Loucy (cell line): ENCODE measurements at regions not wholly inside any gene's neighbourhood (a gene's known extent, or its start where the extent isn't known, plus 50 kb on each side); places are given as distances from the start of the nearest gene placed in this dataset.

Experiments used
- H2AFZ ChIP-seq: fragments of 200-600 bp; sonication (generic); 2 replicates; pipeline ENCODE4 v1.6.0; 2016; ENCODE audit warnings: antibody characterized with exemption, mild to moderate bottlenecking, low read length, moderate library complexity
- H3F3A ChIP-seq: fragments of 200-600 bp; 2 replicates; pipeline ENCODE4 v1.6.0; 2016; ENCODE audit warnings: antibody characterized with exemption, low read depth, mild to moderate bottlenecking
- H3K27me3 ChIP-seq: fragments of 200-600 bp; sonication (generic); 2 replicates; pipeline ENCODE4 v1.6.1; 2014; ENCODE audit warnings: low read length, mild to moderate bottlenecking; ENCODE audit not compliant: insufficient read depth, poor library complexity, severe bottlenecking
- H3K36me3 ChIP-seq: fragments of 200-600 bp; sonication (generic); 2 replicates; pipeline ENCODE4 v1.6.1; 2016; ENCODE audit warnings: low read length; ENCODE audit not compliant: insufficient read depth
- H3K4me1 ChIP-seq: fragments of 200-600 bp; sonication (generic); 2 replicates; pipeline ENCODE4 v1.5.1; 2014; ENCODE audit warnings: low read length, mild to moderate bottlenecking; ENCODE audit not compliant: insufficient read depth, poor library complexity, severe bottlenecking
- H3K4me2 ChIP-seq: fragments of 200-600 bp; sonication (generic); 2 replicates; pipeline ENCODE4 v1.6.0; 2014; ENCODE audit warnings: antibody characterized with exemption, low read length, low read depth, mild to moderate bottlenecking; ENCODE audit not compliant: poor library complexity, severe bottlenecking
- H3K4me3 ChIP-seq: fragments of 200-600 bp; sonication (generic); 2 replicates; pipeline ENCODE4 v1.5.1; 2014; ENCODE audit warnings: low read length, mild to moderate bottlenecking, mixed read lengths; ENCODE audit not compliant: poor library complexity, severe bottlenecking
- H3K79me2 ChIP-seq: fragments of 200-600 bp; sonication (generic); 2 replicates; pipeline ENCODE4 v1.6.1; 2014; ENCODE audit warnings: low read length; ENCODE audit not compliant: insufficient read depth
- H3K9ac ChIP-seq: fragments of 200-600 bp; sonication (generic); 2 replicates; pipeline ENCODE4 v1.6.0; 2014; ENCODE audit warnings: mild to moderate bottlenecking, low read depth, low read length, moderate library complexity; ENCODE audit not compliant: poor library complexity, severe bottlenecking
- H3K9me2 ChIP-seq: fragments of 200-600 bp; sonication (generic); replicated peaks from 2 replicates; pipeline ENCODE4 v1.6.1; 2016; ENCODE audit warnings: low read depth, low read length, mixed read lengths
- H3K9me3 ChIP-seq: fragments of 200-600 bp; sonication (generic); 2 replicates; pipeline ENCODE4 v1.6.1; 2014; ENCODE audit warnings: mild to moderate bottlenecking, antibody characterized with exemption, low read length, low read depth; ENCODE audit not compliant: insufficient read depth
- H4K20me1 ChIP-seq: fragments of 200-600 bp; sonication (generic); 2 replicates; pipeline ENCODE4 v1.6.0; 2014; ENCODE audit warnings: antibody characterized with exemption, low read length, mild to moderate bottlenecking; ENCODE audit not compliant: insufficient read depth, poor library complexity, severe bottlenecking
- EZH2phosphoT487 ChIP-seq: fragments of 200-600 bp; IDR thresholded peaks from 2 replicates; pipeline ENCODE4 v1.6.1; 2018; ENCODE audit warnings: antibody characterized with exemption, mild to moderate bottlenecking, moderate library complexity, borderline replicate concordance
- TF ChIP-seq, protein P1 (sequence below): fragments of 200-600 bp; sonication (generic); conservative IDR thresholded peaks from 2 replicates; pipeline ENCODE4 v1.5.1; 2014; ENCODE audit warnings: mild to moderate bottlenecking, antibody characterized with exemption, low read length

DNA sequence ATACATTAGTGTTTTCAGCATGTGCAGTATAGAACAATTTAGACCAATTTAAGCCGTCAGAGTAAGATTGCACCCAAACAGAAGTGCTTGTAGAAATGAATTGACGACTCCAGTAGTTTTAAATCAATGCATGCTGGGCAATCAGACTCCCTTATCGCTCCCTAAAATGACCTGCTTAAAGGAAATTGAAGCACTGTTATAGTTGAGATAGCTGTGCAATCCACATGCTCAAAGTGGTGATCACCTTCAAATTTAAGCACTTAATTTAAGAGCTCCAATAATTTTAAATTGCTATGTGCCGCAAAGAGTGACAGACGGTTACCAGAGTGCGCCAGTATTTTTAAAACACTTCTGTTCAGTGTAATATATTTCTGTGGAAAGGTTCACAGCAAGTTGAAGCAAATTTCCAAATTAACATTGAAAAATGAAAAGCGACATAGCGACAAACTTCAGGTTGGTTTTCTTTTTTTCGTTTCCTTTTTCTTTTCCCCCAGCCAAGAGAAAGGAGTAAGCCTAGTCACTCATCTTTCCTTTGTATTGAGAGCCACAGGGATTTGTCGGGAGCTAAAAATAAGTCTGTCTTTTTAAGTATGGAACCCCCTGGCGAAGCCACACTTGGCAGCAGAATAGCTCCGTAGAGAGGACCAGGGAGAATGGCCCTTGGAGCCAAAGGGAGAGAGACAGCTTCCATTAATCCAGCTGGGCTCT is 436.4 kb upstream of the RBMS3 start:
- Histone ChIP-seq H2AFZ (no peak overlapping the region; the same call in 1 of the 2 replicates), H3K4me3 (no peak overlapping the region), H3K4me1 (peaks cover 7% of the 10 kb centered on the region), H3K36me3 (no peaks in the 10 kb centered on the region), H3K9ac (no peak overlapping the region), H3F3A (no peaks in the 10 kb centered on the region), H3K27me3 (no peaks in the 10 kb centered on the region), H4K20me1 (no peaks in the 10 kb centered on the region), H3K79me2 (no peaks in the 10 kb centered on the region), H3K9me2 (no peaks in the 10 kb centered on the region), H3K9me3 (no peaks in the 10 kb centered on the region), H3K4me2 (no peak overlapping the region)
- no peak for TF ChIP-seq EZH2phosphoT487
- TF ChIP-seq, protein P1, sequence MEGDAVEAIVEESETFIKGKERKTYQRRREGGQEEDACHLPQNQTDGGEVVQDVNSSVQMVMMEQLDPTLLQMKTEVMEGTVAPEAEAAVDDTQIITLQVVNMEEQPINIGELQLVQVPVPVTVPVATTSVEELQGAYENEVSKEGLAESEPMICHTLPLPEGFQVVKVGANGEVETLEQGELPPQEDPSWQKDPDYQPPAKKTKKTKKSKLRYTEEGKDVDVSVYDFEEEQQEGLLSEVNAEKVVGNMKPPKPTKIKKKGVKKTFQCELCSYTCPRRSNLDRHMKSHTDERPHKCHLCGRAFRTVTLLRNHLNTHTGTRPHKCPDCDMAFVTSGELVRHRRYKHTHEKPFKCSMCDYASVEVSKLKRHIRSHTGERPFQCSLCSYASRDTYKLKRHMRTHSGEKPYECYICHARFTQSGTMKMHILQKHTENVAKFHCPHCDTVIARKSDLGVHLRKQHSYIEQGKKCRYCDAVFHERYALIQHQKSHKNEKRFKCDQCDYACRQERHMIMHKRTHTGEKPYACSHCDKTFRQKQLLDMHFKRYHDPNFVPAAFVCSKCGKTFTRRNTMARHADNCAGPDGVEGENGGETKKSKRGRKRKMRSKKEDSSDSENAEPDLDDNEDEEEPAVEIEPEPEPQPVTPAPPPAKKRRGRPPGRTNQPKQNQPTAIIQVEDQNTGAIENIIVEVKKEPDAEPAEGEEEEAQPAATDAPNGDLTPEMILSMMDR, result no peak

DNA sequence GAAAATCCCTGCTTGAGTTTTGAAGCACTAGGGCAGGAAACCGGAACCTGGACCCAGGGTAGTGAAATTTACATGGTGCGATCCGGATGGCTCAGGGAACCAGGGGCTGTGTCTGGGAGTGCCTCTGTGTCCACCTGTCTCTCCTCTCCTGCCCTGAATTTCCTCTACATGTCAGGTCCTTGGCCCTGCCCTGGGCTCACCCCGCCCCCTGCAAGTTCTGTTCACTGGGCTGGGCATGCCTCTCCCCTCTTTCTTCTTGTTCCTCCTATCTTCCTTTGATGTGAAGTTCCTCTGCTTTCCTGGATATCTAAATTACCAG is 435.9 kb upstream of the RBMS3 start:
- Histone ChIP-seq H3K27me3 (no peaks in the 10 kb centered on the region), H3K9me2 (no peaks in the 10 kb centered on the region), H2AFZ (no peak overlapping the region; the same call in 1 of the 2 replicates), H3K9me3 (no peaks in the 10 kb centered on the region), H3K4me3 (no peak overlapping the region), H3K4me2 (no peak overlapping the region), H3K36me3 (no peaks in the 10 kb centered on the region), H3K4me1 (peaks cover 7% of the 10 kb centered on the region), H4K20me1 (no peaks in the 10 kb centered on the region), H3F3A (no peaks in the 10 kb centered on the region), H3K79me2 (no peaks in the 10 kb centered on the region), H3K9ac (no peak overlapping the region)
- no peak for TF ChIP-seq EZH2phosphoT487
- TF ChIP-seq, protein P1, result no peak

DNA sequence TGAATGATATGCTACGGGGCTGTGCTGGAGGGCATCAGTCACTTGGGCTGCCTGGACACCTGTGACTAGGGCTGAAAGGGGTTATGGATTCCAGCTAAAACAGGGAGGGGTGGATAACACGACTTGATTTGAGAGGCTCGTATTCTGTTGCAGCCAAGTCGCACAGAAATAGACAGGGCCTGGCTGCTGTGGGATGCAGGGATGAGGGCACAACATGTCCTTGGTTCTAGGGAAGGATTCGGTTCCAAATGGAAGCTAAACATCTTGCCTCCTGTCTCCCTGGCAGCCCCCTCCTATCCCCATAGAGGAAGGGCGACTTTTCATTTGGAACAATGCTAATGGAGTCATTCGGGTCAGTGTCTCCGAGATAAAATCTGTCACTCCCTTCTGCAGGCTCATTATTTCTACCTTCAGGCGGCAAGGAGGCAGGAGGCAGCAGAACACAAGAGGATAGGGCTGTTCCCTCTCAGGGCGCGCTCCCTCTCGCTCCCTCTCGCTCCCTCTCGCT is 433.8 kb upstream of the RBMS3 start:
- TF ChIP-seq EZH2phosphoT487, result no peak
- TF ChIP-seq, protein P1, result no peak
- Histone ChIP-seq H3F3A (no peaks in the 10 kb centered on the region), H3K4me1 (no peaks in the 10 kb centered on the region), H3K36me3 (no peaks in the 10 kb centered on the region), H3K4me2 (no peak overlapping the region), H3K4me3 (no peak overlapping the region), H3K79me2 (no peaks in the 10 kb centered on the region), H3K27me3 (no peaks in the 10 kb centered on the region), H3K9ac (no peak overlapping the region), H3K9me2 (no peaks in the 10 kb centered on the region), H3K9me3 (no peaks in the 10 kb centered on the region), H4K20me1 (no peaks in the 10 kb centered on the region), H2AFZ (no peak overlapping the region)
